ENCODE measurements at regions not wholly inside any gene's neighbourhood (a gene's known extent, or its start where the extent isn't known, plus 50 kb on each side); places are given as distances from the start of the nearest gene placed in this dataset.

DNA sequence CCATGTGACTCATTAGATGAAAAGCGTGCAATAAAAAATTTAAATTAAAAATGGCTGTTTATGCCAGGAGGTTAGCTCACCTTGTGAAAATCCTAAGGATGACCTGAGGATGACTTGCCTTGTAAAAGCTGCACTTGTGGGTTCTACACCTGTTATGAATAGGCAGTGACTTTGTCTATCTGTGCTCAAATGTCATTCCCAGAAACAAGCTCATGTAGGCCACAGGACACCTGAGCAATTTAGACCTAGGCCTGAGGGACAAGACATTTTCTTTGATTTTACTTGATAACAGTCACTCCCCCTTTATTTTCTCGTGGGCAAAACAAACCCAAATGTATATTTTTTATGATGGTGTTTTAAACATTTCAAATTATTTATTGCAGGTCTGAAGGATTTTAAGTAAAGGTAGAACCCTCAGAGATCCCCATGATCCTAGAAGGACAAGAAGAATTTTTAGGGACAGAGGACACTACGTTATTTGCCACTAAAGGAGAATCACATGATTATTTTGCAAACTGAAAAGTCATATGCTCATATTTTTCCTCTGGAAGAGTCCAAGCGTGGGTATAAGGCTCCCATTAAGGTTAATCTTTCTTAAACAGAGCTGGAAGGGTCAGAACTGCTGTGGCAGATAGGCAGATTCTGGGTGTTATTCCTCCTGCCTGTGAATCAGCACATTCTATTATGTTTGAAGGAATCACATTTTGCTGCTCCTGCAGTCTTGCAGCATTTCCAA lies 277.5 kb upstream of the MAN1A1 start (continued):
- TF ChIP-seq, protein P1, sequence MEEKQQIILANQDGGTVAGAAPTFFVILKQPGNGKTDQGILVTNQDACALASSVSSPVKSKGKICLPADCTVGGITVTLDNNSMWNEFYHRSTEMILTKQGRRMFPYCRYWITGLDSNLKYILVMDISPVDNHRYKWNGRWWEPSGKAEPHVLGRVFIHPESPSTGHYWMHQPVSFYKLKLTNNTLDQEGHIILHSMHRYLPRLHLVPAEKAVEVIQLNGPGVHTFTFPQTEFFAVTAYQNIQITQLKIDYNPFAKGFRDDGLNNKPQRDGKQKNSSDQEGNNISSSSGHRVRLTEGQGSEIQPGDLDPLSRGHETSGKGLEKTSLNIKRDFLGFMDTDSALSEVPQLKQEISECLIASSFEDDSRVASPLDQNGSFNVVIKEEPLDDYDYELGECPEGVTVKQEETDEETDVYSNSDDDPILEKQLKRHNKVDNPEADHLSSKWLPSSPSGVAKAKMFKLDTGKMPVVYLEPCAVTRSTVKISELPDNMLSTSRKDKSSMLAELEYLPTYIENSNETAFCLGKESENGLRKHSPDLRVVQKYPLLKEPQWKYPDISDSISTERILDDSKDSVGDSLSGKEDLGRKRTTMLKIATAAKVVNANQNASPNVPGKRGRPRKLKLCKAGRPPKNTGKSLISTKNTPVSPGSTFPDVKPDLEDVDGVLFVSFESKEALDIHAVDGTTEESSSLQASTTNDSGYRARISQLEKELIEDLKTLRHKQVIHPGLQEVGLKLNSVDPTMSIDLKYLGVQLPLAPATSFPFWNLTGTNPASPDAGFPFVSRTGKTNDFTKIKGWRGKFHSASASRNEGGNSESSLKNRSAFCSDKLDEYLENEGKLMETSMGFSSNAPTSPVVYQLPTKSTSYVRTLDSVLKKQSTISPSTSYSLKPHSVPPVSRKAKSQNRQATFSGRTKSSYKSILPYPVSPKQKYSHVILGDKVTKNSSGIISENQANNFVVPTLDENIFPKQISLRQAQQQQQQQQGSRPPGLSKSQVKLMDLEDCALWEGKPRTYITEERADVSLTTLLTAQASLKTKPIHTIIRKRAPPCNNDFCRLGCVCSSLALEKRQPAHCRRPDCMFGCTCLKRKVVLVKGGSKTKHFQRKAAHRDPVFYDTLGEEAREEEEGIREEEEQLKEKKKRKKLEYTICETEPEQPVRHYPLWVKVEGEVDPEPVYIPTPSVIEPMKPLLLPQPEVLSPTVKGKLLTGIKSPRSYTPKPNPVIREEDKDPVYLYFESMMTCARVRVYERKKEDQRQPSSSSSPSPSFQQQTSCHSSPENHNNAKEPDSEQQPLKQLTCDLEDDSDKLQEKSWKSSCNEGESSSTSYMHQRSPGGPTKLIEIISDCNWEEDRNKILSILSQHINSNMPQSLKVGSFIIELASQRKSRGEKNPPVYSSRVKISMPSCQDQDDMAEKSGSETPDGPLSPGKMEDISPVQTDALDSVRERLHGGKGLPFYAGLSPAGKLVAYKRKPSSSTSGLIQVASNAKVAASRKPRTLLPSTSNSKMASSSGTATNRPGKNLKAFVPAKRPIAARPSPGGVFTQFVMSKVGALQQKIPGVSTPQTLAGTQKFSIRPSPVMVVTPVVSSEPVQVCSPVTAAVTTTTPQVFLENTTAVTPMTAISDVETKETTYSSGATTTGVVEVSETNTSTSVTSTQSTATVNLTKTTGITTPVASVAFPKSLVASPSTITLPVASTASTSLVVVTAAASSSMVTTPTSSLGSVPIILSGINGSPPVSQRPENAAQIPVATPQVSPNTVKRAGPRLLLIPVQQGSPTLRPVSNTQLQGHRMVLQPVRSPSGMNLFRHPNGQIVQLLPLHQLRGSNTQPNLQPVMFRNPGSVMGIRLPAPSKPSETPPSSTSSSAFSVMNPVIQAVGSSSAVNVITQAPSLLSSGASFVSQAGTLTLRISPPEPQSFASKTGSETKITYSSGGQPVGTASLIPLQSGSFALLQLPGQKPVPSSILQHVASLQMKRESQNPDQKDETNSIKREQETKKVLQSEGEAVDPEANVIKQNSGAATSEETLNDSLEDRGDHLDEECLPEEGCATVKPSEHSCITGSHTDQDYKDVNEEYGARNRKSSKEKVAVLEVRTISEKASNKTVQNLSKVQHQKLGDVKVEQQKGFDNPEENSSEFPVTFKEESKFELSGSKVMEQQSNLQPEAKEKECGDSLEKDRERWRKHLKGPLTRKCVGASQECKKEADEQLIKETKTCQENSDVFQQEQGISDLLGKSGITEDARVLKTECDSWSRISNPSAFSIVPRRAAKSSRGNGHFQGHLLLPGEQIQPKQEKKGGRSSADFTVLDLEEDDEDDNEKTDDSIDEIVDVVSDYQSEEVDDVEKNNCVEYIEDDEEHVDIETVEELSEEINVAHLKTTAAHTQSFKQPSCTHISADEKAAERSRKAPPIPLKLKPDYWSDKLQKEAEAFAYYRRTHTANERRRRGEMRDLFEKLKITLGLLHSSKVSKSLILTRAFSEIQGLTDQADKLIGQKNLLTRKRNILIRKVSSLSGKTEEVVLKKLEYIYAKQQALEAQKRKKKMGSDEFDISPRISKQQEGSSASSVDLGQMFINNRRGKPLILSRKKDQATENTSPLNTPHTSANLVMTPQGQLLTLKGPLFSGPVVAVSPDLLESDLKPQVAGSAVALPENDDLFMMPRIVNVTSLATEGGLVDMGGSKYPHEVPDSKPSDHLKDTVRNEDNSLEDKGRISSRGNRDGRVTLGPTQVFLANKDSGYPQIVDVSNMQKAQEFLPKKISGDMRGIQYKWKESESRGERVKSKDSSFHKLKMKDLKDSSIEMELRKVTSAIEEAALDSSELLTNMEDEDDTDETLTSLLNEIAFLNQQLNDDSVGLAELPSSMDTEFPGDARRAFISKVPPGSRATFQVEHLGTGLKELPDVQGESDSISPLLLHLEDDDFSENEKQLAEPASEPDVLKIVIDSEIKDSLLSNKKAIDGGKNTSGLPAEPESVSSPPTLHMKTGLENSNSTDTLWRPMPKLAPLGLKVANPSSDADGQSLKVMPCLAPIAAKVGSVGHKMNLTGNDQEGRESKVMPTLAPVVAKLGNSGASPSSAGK (IDR thresholded peaks at IDR 0.05) = peak; percentile 51; the same call in 1 of the 2 replicates
- TF ChIP-seq E2F3 (CRISPR knock-in tag; IDR thresholded peaks at IDR 0.05) = no peak
- TF ChIP-seq, protein P2, sequence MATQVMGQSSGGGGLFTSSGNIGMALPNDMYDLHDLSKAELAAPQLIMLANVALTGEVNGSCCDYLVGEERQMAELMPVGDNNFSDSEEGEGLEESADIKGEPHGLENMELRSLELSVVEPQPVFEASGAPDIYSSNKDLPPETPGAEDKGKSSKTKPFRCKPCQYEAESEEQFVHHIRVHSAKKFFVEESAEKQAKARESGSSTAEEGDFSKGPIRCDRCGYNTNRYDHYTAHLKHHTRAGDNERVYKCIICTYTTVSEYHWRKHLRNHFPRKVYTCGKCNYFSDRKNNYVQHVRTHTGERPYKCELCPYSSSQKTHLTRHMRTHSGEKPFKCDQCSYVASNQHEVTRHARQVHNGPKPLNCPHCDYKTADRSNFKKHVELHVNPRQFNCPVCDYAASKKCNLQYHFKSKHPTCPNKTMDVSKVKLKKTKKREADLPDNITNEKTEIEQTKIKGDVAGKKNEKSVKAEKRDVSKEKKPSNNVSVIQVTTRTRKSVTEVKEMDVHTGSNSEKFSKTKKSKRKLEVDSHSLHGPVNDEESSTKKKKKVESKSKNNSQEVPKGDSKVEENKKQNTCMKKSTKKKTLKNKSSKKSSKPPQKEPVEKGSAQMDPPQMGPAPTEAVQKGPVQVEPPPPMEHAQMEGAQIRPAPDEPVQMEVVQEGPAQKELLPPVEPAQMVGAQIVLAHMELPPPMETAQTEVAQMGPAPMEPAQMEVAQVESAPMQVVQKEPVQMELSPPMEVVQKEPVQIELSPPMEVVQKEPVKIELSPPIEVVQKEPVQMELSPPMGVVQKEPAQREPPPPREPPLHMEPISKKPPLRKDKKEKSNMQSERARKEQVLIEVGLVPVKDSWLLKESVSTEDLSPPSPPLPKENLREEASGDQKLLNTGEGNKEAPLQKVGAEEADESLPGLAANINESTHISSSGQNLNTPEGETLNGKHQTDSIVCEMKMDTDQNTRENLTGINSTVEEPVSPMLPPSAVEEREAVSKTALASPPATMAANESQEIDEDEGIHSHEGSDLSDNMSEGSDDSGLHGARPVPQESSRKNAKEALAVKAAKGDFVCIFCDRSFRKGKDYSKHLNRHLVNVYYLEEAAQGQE (IDR thresholded peaks at IDR 0.05; ENCODE audit: borderline replicate concordance) = peak; percentile 17; the same call in 1 of the 2 replicates
- TF ChIP-seq, protein P2 (CRISPR knock-in tag; IDR thresholded peaks at IDR 0.05; ENCODE audit: low read depth) = no peak
- TF ChIP-seq DACH1 (IDR thresholded peaks at IDR 0.05; ENCODE audit: partially characterized antibody) = peak; percentile 25
- peak; percentile 89 for TF ChIP-seq KLF16 (IDR thresholded peaks at IDR 0.05)
- TF ChIP-seq ADNP (tag; IDR thresholded peaks at IDR 0.05) = peak; percentile 63
- peak in 1 of 2 experiments; percentile 70; a peak in 2 of 4 replicates for TF ChIP-seq HDAC1 (IDR thresholded peaks at IDR 0.05)
- TF ChIP-seq THRAP3 (IDR thresholded peaks at IDR 0.05; ENCODE audit: borderline replicate concordance) = no peak
